Activated CD4-positive, alpha-beta T cell treated with anti-CD3 and anti-CD28 coated beads, Interleukin-2, amount 50 U/mL, for 16 hours (primary cell): ENCODE measurements at regions not wholly inside any gene's neighbourhood (a gene's known extent, or its start where the extent isn't known, plus 50 kb on each side); places are given as distances from the start of the nearest gene placed in this dataset.
"Not testable (repeated sequence)": the region's sequence is repeated elsewhere in the genome, so short reads cannot be mapped to it uniquely, and the experiment has no call there.

ENCODE experiments used
- DNase-seq: peaks from one replicate; pipeline ENCODE4 v3.0.0-alpha.2; 2020

DNA sequence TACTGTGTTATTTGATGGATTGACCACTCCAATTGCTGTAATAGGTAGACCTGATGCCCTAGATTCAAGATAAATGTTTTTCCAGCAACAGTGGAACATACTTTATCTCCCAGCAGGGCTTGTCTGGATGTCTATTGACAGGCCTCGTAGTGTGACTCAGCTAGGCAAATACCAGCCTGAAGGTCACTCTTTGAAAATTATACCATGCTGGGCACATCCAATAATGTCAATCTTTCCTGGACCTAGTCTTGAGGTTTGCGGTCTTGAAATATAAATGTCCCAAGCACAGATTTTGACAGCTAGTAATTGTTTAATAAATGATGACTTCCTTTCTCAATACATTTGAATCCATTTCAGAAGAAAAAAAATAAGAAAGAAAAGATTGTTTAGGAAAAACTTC is 1138.0 kb upstream of the TMPRSS15 start:
- DNase-seq, result no peak

GRCh38 chr21:19544493-19544892 is 1140.9 kb upstream of the TMPRSS15 start:
- DNase-seq, result not testable (repeated sequence)

- DNase-seq, result no peak
These were observed 1144.6 kb upstream of the TMPRSS15 start for GRCh38 chr21:19547951-19548840.

DNA sequence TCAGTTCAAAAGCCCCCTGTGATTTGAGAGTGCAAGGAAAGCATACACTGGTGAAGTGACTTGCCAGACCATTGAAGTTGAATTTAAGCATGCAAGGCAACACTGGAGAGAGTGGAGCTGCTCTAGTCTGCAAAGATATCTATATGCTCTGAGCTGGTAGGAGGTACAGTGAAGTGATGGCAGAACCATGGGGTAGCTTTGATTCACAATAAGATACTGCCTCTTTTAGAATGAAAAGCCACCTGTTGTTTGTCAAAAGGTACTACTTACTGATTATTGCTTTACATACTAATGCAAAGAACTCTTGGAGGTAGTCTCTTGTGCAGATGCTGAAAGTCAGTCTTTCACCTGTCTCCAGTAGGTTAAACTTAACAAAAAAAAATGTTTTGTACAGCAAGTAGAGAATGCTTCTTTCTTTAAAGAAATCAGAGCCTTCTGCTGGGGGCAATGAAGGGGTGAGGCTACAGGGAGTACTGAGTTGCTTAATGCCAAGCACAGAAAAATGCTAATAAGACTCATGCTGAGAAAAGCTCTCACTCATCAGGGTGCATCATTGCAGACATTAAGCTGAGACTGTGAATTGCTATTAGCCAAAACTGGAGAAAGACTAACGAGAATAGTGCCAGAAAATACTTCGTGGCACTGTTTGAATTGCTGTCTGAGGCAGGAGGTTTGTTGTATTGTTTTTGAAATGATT is 1150.5 kb upstream of the TMPRSS15 start:
- no peak for DNase-seq

GRCh38 chr21:19557046-19557445 is 1153.5 kb upstream of the TMPRSS15 start:
- DNase-seq, result no peak

GRCh38 chr21:19557488-19557887 is 1153.9 kb upstream of the TMPRSS15 start:
- no peak for DNase-seq

GRCh38 chr21:19565587-19565986 is 1162.0 kb upstream of the TMPRSS15 start:
- DNase-seq, result no peak

DNA sequence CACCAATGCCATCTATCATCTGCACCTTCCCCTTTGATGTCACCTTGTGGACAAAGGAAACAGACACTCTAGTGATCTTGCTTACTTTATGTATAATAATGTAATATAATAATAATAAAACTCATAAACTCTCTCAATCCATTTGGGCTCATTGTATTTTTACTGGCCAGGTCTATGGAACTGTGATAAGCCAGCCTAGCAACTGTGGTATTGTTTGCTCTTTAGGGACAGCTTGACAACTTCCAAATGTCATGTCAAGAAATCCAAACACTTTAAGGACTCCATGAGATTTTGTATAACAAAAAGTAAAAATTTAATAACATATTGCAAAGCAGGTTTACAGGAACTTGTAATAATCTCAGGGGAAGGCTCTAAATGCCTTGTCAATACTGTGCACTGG is 1163.4 kb upstream of the TMPRSS15 start:
- no peak for DNase-seq

DNA sequence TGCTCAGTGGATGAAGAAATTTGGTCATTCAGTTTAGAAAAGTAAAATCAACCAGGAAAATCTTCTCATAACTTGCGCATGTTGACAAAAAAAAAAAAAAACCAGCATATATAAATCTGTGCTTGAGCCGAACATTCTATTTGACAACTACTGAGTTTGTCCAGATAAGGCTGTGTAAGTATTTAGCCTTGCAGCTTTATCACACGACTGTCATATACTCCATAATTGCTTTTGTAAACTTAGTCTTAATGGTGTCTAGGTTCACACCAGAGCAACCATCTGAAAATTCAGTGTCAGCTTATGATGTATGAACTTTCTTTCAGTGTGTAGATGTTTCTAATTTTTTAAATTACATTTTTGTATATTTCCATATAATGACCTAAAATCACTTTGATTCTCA is 1173.8 kb upstream of the TMPRSS15 start:
- no peak for DNase-seq

DNA sequence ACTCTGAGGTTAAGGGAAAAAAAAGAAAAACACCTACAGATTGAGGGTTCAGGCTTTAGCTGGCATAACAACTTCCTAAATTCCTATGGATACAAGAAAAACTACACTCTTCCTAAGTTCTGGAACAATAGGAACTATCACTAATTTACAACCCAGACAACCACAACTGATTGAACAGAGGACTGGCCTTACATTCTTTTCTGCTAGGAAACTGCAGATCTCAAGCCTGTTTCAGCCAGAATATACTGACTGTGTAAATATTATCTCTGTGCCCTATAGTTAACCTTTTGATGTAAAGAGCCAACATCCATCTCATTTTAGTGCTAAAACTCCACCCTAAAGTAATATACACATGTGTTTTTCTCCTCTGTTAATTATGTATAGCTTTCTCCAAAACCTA is 1186.5 kb upstream of the TMPRSS15 start:
- DNase-seq, result no peak

- no peak for DNase-seq
These were observed 1199.5 kb upstream of the TMPRSS15 start for GRCh38 chr21:19603011-19603593.

DNA sequence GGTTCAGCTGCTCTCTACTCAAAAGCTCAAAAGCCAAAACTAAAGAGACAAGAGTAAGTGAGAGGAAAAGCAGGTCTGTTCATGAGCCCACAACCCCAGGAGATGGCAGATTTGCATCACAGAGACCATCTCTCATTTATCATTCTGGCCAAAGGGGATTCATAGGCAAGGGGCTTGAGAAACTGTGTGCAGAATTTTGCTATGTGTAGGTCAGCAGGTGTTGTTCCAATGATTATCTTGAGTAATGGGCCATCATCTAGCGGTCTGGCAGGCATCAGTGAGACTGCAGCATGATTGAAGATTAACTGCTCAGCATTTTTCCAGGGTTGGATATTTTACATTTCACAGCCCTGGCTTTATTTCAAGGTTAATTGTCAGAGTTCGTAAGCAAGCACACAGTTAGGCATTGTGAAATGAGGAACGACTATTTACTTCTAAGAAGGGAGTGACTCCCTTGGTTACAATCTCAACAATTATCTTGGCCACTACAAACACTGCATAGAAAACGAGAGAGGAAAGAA is 1204.6 kb upstream of the TMPRSS15 start:
- DNase-seq, result no peak

- DNase-seq, result no peak
These were observed 1206.0 kb upstream of the TMPRSS15 start for GRCh38 chr21:19609611-19610010.

GRCh38 chr21:19621837-19622496 is 1218.4 kb upstream of the TMPRSS15 start:
- no peak for DNase-seq

GRCh38 chr21:19640964-19641363 is 1237.4 kb upstream of the TMPRSS15 start:
- DNase-seq, result no peak

DNA sequence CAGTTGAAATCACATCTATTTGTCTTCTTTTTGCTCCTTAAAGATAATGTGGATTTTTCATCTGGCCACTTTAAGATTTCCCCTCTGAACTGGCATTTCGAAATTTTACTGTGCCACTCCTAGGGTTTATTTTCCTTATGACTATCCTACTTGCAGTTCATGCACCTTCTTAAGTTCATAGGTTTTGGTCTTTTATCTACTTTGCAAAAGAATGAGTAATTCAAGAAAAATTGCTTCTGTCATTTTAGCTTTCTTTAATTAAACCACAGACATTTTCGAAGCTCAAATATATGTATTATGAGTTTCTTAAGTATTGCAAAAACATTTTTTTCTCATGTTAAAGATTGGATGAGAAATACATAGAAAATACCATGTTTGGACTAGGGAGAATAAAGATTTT is 1244.8 kb upstream of the TMPRSS15 start:
- DNase-seq, result no peak

DNA sequence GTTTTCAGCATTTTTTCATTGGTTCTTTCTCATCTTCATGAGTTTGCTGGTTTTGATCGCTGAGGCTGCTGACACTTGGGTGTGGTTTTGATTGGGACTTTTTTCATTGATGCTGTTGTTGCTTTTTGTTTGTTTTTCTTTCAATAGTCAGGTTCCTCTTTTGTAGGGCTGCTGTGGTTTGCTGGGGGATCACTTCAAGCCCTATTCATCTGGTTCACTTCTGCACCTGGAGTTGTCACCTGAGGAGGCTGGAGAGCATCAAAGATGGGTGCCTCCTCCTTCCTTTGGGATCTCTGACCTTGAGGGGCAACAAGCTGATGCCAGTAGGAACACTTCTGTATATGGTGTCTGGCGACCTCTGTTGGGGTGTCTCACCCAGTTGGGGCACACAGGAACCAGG is 1279.9 kb upstream of the TMPRSS15 start:
- no peak for DNase-seq

DNA sequence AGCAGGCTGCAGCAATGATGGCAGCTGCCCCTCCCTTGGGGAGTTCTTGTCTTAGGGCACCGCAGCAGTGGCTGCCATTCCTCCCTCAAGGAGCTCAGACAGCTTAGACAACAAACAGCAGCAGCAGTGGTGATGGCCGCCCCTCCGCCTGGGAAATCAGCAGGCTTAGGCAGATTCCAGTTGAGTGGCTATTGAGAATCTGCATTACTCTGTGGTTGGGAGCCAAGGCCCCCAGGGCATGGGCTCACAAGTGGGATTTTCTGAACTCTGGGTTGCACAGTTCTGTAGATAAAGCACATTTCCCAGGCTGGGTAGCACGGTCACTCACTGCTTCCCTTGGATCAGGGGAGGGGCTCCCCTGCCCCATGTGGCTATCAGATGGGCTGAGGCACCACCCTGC is 1280.7 kb upstream of the TMPRSS15 start:
- no peak for DNase-seq

DNA sequence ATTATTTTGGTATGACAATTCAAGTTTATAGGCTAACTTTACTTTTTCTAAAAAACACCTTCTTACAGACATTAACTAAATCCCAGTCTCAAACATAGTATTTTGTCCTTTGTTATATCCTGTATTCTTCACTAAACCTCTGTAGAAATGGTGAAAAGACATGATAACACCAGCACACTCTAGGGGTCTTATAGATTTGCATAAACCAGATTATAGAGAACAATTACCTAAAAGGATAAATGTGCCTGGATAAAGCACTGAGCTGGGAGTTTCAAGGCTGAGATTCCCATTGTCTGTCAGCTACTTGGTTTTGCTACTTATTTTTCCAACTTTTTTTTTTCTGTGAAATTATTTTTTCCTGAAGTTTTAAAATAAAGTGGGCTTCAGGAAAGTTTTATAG is 1288.6 kb upstream of the TMPRSS15 start:
- no peak for DNase-seq

GRCh38 chr21:19695796-19696195 is 1292.2 kb upstream of the TMPRSS15 start:
- no peak for DNase-seq

GRCh38 chr21:19700476-19700875 is 1296.9 kb upstream of the TMPRSS15 start:
- DNase-seq, result no peak

- no peak for DNase-seq
These were observed 1295.5 kb upstream of the NCAM2 start for GRCh38 chr21:19702726-19703125.

DNA sequence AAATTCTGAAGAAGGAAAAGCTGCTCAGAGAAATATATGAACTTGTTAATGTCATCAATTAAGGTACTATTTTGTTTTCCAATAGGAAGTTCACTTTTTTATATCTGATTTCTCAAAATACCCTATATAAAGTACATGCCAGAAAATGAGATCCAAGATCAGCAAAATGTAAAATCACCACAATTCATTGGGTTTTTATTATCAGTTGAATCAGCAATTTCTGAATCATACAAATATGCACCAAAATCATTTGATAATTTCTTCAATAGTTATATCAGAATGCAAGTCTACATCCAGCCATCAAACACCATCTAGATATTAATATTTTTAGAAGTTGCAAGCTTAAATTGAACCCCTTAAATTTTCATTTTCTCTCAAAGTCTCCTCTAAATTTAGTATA is 1293.4 kb upstream of the NCAM2 start:
- DNase-seq, result no peak
